Mesodermal cell (in vitro differentiated cells): ENCODE measurements at regions not wholly inside any gene's neighbourhood (a gene's known extent, or its start where the extent isn't known, plus 50 kb on each side); places are given as distances from the start of the nearest gene placed in this dataset.

Experiments
- H3K27ac ChIP-seq: 2 replicates; pipeline ENCODE4 v1.7.0; 2013; ENCODE audit warnings: mild to moderate bottlenecking, low read depth, low read length, moderate library complexity; ENCODE audit not compliant: severe bottlenecking
- H3K36me3 ChIP-seq: 2 replicates; pipeline ENCODE4 v1.7.1; 2013; ENCODE audit warnings: mild to moderate bottlenecking, low read length, moderate library complexity; ENCODE audit not compliant: control insufficient read depth, insufficient read depth
- H3K4me1 ChIP-seq: one replicate; pipeline ENCODE4 v1.7.1; 2013; ENCODE audit warnings: mild to moderate bottlenecking, low read length; ENCODE audit not compliant: insufficient read depth, control insufficient read depth, poor library complexity, severe bottlenecking
- H3K4me3 ChIP-seq: 2 replicates; pipeline ENCODE4 v1.7.0; 2013; ENCODE audit warnings: low read length, control low read depth, mild to moderate bottlenecking; ENCODE audit not compliant: insufficient read depth, poor library complexity, severe bottlenecking; ENCODE audit errors: extremely low read depth
- H3K9me3 ChIP-seq: 2 replicates; pipeline ENCODE4 v1.7.1; 2013; ENCODE audit warnings: mild to moderate bottlenecking, low read length, moderate library complexity; ENCODE audit not compliant: control insufficient read depth
- WGBS, 2 experiments: methylation state at CpG; one replicate each; pipeline ENCODE4 v1.1.5; 2013; ENCODE audit warnings: missing lambda C conversion rate in 2 of 2; ENCODE audit not compliant: insufficient coverage in 2 of 2; 5-methylcytosine and 5-hydroxymethylcytosine counted together

- Histone ChIP-seq H3K27ac (no peak overlapping the region), H3K36me3 (no peaks in the 10 kb centered on the region), H3K9me3 (no peaks in the 10 kb centered on the region), H3K4me1 (peaks cover 28% of the 10 kb centered on the region), H3K4me3 (no peak overlapping the region)
- 67 to 87% methylated on average over 1 to 3 of the region's 4 CpGs for WGBS, 2 experiments
Measured at GRCh38 chr5:89934069-89934468, 475.5 kb downstream of the CETN3 start.

- no peak overlapping the region for H3K4me3 ChIP-seq
- no peaks in the 10 kb centered on the region for H3K36me3 ChIP-seq
- H3K4me1 ChIP-seq, result peaks cover 28% of the 10 kb centered on the region
- H3K9me3 ChIP-seq, result no peaks in the 10 kb centered on the region
- 68 to 83% methylated on average over 1 to 2 of the region's 2 CpGs for WGBS, 2 experiments
- no peak overlapping the region for H3K27ac ChIP-seq
Measured at GRCh38 chr5:89932771-89933181, 476.8 kb downstream of the CETN3 start.

- H3K36me3 ChIP-seq, result no peaks in the 10 kb centered on the region
- H3K27ac ChIP-seq, result peak overlapping the region; percentile 68
- H3K4me3 ChIP-seq, result no peak overlapping the region
- peaks cover 28% of the 10 kb centered on the region for H3K4me1 ChIP-seq
- no CpG with 5 or more reads among the region's 5 CpGs for WGBS, 2 experiments
- H3K9me3 ChIP-seq, result no peaks in the 10 kb centered on the region
Measured at GRCh38 chr5:89930591-89931392, 478.8 kb downstream of the CETN3 start.

GRCh38 chr5:89929834-89930233 is 479.7 kb downstream of the CETN3 start:
- Histone ChIP-seq H3K9me3 (no peaks in the 10 kb centered on the region), H3K4me3 (no peak overlapping the region), H3K36me3 (no peaks in the 10 kb centered on the region), H3K4me1 (peaks cover 28% of the 10 kb centered on the region), H3K27ac (peak overlapping the region; percentile 68)
- no CpG with 5 or more reads among the region's 1 CpG for WGBS, 2 experiments

- peaks cover 28% of the 10 kb centered on the region for H3K4me1 ChIP-seq
- no peak overlapping the region for H3K27ac ChIP-seq
- H3K9me3 ChIP-seq, result no peaks in the 10 kb centered on the region
- no peak overlapping the region for H3K4me3 ChIP-seq
- 83% methylated on average over 1 of the region's 2 CpGs; no CpG with 5 or more reads in 1 of the 2 experiments for WGBS, 2 experiments
- H3K36me3 ChIP-seq, result no peaks in the 10 kb centered on the region
Measured at GRCh38 chr5:89929173-89929572, 480.4 kb downstream of the CETN3 start.

- H3K4me3 ChIP-seq, result no peak overlapping the region
- H3K9me3 ChIP-seq, result no peaks in the 10 kb centered on the region
- no peak overlapping the region for H3K27ac ChIP-seq
- 90 to 100% methylated on average over 1 to 2 of the region's 3 CpGs for WGBS, 2 experiments
- no peaks in the 10 kb centered on the region for H3K36me3 ChIP-seq
- no peaks in the 10 kb centered on the region for H3K4me1 ChIP-seq
Measured at GRCh38 chr5:89922161-89922560, 487.4 kb downstream of the CETN3 start.

GRCh38 chr5:89917112-89917511 is 492.4 kb downstream of the CETN3 start:
- no CpG with 5 or more reads among the region's 1 CpG for WGBS, 2 experiments
- no peaks in the 10 kb centered on the region for H3K36me3 ChIP-seq
- H3K4me3 ChIP-seq, result no peak overlapping the region
- H3K4me1 ChIP-seq, result no peaks in the 10 kb centered on the region
- H3K27ac ChIP-seq, result no peak overlapping the region
- H3K9me3 ChIP-seq, result no peaks in the 10 kb centered on the region

- no peaks in the 10 kb centered on the region for H3K9me3 ChIP-seq
- H3K36me3 ChIP-seq, result no peaks in the 10 kb centered on the region
- H3K4me3 ChIP-seq, result no peak overlapping the region
- no peaks in the 10 kb centered on the region for H3K4me1 ChIP-seq
- no CpG with 5 or more reads among the region's 1 CpG for WGBS, 2 experiments
- no peak overlapping the region for H3K27ac ChIP-seq
Measured at GRCh38 chr5:89916131-89916530, 493.4 kb downstream of the CETN3 start.

- Histone ChIP-seq H3K9me3 (no peaks in the 10 kb centered on the region), H3K4me3 (no peak overlapping the region), H3K4me1 (no peaks in the 10 kb centered on the region), H3K36me3 (no peaks in the 10 kb centered on the region), H3K27ac (no peak overlapping the region)
Measured at GRCh38 chr5:89908876-89909275, 500.7 kb downstream of the CETN3 start.

- Histone ChIP-seq H3K4me3 (no peak overlapping the region), H3K4me1 (no peaks in the 10 kb centered on the region), H3K36me3 (no peaks in the 10 kb centered on the region), H3K9me3 (no peaks in the 10 kb centered on the region), H3K27ac (no peak overlapping the region)
- 100% methylated on average over 1 of the region's 2 CpGs; no CpG with 5 or more reads in 1 of the 2 experiments for WGBS, 2 experiments
Measured at GRCh38 chr5:89904442-89904841, 505.1 kb downstream of the CETN3 start.

- Histone ChIP-seq H3K9me3 (no peaks in the 10 kb centered on the region), H3K4me1 (no peaks in the 10 kb centered on the region), H3K27ac (no peak overlapping the region), H3K4me3 (no peak overlapping the region), H3K36me3 (no peaks in the 10 kb centered on the region)
- 97 to 100% methylated on average over 3 to 4 of the region's 4 CpGs for whole genome bisulfite sequencing, 2 experiments
Measured at GRCh38 chr5:89901983-89902382, 507.6 kb downstream of the CETN3 start.
